Thymus (tissue), 11 donors: ENCODE measurements at regions not wholly inside any gene's neighbourhood (a gene's known extent, or its start where the extent isn't known, plus 50 kb on each side); places are given as distances from the start of the nearest gene placed in this dataset.

Source experiments
- DNase-seq, 9 donors: peaks; one replicate each; pipeline ENCODE4 v3.0.0-alpha.2; 2013; ENCODE audit warnings: low spot score in 9 of 9, low read depth in 6 of 9, missing footprints in 1 of 9
- H3K27ac ChIP-seq, 2 donors: one replicate each; pipeline ENCODE4 v1.5.1; 2013; ENCODE audit warnings: control low read depth in 1 of 2, low read depth in 1 of 2, low read length in 1 of 2, mild to moderate bottlenecking in 1 of 2, moderate library complexity in 1 of 2
- H3K27me3 ChIP-seq, 2 donors: one replicate each; pipeline ENCODE4 v1.5.1; 2013; ENCODE audit warnings: low read length in 1 of 2; ENCODE audit not compliant: control insufficient read depth in 2 of 2, insufficient read depth in 1 of 2
- H3K36me3 ChIP-seq, 2 donors: one replicate each; pipeline ENCODE4 v1.5.1; 2013; ENCODE audit warnings: low read length in 1 of 2, mild to moderate bottlenecking in 1 of 2, moderate library complexity in 1 of 2; ENCODE audit not compliant: control insufficient read depth in 2 of 2, insufficient read depth in 2 of 2
- H3K4me1 ChIP-seq, 2 donors: one replicate each; pipeline ENCODE4 v1.5.1; 2013; ENCODE audit warnings: low read length in 2 of 2; ENCODE audit not compliant: control insufficient read depth in 2 of 2, insufficient read depth in 2 of 2
- H3K4me3 ChIP-seq, 2 donors: one replicate each; pipeline ENCODE4 v1.5.1; 2013; ENCODE audit warnings: low read length in 2 of 2, control low read depth in 1 of 2, mild to moderate bottlenecking in 1 of 2
- H3K9me3 ChIP-seq, 2 donors: one replicate each; pipeline ENCODE4 v1.5.1; 2013; ENCODE audit warnings: low read length in 1 of 2, mild to moderate bottlenecking in 1 of 2; ENCODE audit not compliant: control insufficient read depth in 2 of 2, insufficient read depth in 1 of 2
- WGBS: extraction: QIAGEN DNeasy Blood & Tissue Kit; methylation state at CpG from one replicate; pipeline ENCODE4 v1.1.7; 2013; 5-methylcytosine and 5-hydroxymethylcytosine counted together
- donor health status: healthy.

DNA sequence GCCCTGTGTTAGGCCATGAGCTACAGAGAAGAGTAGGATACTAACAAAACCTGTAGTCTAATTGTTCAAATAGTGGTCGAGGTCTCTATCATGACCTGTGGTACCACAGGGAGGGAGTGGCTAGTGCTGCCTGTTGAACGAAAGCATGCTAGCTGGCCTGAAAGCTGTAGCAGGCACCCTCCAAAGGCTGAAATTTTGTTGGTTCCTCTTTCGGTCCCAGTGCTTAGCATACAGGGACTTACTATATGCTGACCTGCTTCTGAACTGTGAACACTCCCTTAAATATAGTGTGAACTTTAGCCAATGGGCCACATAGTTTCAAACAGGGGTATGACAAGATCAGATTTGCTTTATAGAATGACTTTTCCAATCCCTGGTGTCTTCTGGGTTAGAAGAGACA, 113.4 kb downstream of the PJA1 start:
- Histone ChIP-seq H3K4me1 (no peaks in the 10 kb centered on the region), H3K4me3 (no peak overlapping the region), H3K27me3 (no peaks in the 10 kb centered on the region), H3K9me3 (no peaks in the 10 kb centered on the region), H3K36me3 (no peaks in the 10 kb centered on the region), H3K27ac (no peak overlapping the region)
- 85% methylated on average over 3 of the region's 3 CpGs for WGBS
- DNase-seq, result no peak

DNA sequence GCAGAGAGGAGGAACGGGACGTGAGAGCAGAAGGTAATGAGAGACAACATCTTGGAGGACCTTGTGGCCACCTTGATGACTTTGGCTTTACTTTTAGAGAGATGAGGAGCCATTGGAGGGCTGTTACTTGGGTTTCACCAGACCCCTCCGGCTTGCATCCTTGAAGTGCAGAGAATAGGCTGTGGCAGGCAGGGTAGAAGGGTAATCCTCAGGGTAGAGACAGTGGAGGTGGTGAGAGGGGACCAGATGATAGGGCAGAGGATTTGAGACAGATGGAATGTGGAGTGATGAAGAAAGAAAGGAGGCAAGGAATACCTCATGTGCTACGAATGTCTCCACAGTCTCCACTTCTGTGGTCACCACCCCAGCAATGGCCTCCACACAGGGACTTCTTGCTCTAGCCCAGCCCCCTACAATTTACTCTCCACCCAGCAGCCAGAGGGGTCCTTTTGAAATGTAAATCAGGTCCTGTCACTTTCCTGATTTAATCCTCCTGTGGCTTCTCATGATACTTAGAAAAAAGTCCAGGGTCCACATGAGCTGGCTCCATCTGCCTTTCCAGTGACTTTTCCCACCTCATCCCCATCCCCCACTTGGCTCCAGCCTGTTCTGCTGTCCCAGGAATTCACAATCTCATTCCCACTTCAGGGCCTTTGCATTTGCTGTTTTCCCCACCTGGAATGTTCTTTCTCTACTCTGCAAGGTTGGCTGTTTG, 115.0 kb downstream of the PJA1 start:
- Histone ChIP-seq H3K9me3 (no peaks in the 10 kb centered on the region), H3K27ac (no peak overlapping the region), H3K27me3 (no peaks in the 10 kb centered on the region), H3K36me3 (no peaks in the 10 kb centered on the region), H3K4me3 (no peak overlapping the region), H3K4me1 (no peaks in the 10 kb centered on the region)
- 92% methylated on average over 4 of the region's 4 CpGs for WGBS
- DNase-seq, result no peak

- no peaks in the 10 kb centered on the region for H3K4me1 ChIP-seq
Measured at GRCh38 chrX:69046996-69047490, 118.2 kb downstream of the PJA1 start.

GRCh38 chrX:69045616-69046345, 119.5 kb downstream of the PJA1 start:
- DNase-seq, result no peak
- H3K4me1 ChIP-seq, result no peaks in the 10 kb centered on the region
- H3K27ac ChIP-seq, result no peak overlapping the region
- H3K36me3 ChIP-seq, result no peaks in the 10 kb centered on the region
- H3K9me3 ChIP-seq, result no peaks in the 10 kb centered on the region
- H3K27me3 ChIP-seq, result no peaks in the 10 kb centered on the region
- no peak overlapping the region for H3K4me3 ChIP-seq
- WGBS, result 98% methylated on average over 2 of the region's 2 CpGs

More at GRCh38 chrX:69046996-69047490, 118.2 kb downstream of the PJA1 start:
- WGBS, result 89% methylated on average over 1 of the region's 1 CpG
- no peaks in the 10 kb centered on the region for H3K27me3 ChIP-seq
- H3K4me3 ChIP-seq, result no peak overlapping the region
- H3K36me3 ChIP-seq, result no peaks in the 10 kb centered on the region
- DNase-seq, result no peak
- no peaks in the 10 kb centered on the region for H3K9me3 ChIP-seq
- no peak overlapping the region for H3K27ac ChIP-seq

GRCh38 chrX:69038816-69039215, 126.4 kb downstream of the PJA1 start:
- no peaks in the 10 kb centered on the region for H3K4me1 ChIP-seq
- H3K9me3 ChIP-seq, result no peaks in the 10 kb centered on the region
- WGBS, result 95% methylated on average over 1 of the region's 1 CpG
- no peak for DNase-seq
- H3K36me3 ChIP-seq, result no peaks in the 10 kb centered on the region
- no peak overlapping the region for H3K4me3 ChIP-seq
- H3K27me3 ChIP-seq, result no peaks in the 10 kb centered on the region
- H3K27ac ChIP-seq, result no peak overlapping the region

DNA sequence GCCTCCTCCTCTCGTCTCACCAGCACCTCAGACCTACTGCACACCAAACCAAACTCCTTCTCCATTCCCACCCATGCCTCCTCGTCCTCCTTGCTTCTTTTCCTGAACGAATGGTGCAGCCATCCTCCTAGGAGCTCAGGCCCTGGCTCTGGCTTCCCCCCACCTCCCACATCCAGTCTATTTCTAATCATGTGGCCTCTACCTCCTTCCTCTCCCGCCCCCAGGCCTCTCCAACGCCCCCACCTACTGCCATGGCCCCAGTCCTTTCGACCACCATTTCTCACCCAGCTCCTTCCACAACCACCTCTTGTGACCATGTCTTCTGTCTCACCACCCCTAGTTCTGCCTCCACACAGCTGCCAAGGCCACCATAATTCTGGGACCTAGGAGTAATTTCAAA, 127.1 kb downstream of the PJA1 start:
- 92% methylated on average over 6 of the region's 6 CpGs for WGBS
- Histone ChIP-seq H3K27ac (no peak overlapping the region), H3K36me3 (no peaks in the 10 kb centered on the region), H3K9me3 (no peaks in the 10 kb centered on the region), H3K4me3 (no peak overlapping the region), H3K4me1 (no peaks in the 10 kb centered on the region), H3K27me3 (no peaks in the 10 kb centered on the region)
- DNase-seq, result no peak

GRCh38 chrX:69037786-69038185, 127.5 kb downstream of the PJA1 start:
- no peaks in the 10 kb centered on the region for H3K36me3 ChIP-seq
- no peaks in the 10 kb centered on the region for H3K27me3 ChIP-seq
- DNase-seq, result no peak
- no peaks in the 10 kb centered on the region for H3K4me1 ChIP-seq
- H3K27ac ChIP-seq, result no peak overlapping the region
- no peak overlapping the region for H3K4me3 ChIP-seq
- H3K9me3 ChIP-seq, result no peaks in the 10 kb centered on the region
- 96% methylated on average over 3 of the region's 3 CpGs for WGBS

GRCh38 chrX:69036674-69037573, 128.3 kb downstream of the PJA1 start:
- no peaks in the 10 kb centered on the region for H3K27me3 ChIP-seq
- no peak overlapping the region for H3K4me3 ChIP-seq
- no peaks in the 10 kb centered on the region for H3K36me3 ChIP-seq
- no peaks in the 10 kb centered on the region for H3K9me3 ChIP-seq
- no peak for DNase-seq
- no peaks in the 10 kb centered on the region for H3K4me1 ChIP-seq
- WGBS, result 89% methylated on average over 14 of the region's 14 CpGs
- H3K27ac ChIP-seq, result no peak overlapping the region

DNA sequence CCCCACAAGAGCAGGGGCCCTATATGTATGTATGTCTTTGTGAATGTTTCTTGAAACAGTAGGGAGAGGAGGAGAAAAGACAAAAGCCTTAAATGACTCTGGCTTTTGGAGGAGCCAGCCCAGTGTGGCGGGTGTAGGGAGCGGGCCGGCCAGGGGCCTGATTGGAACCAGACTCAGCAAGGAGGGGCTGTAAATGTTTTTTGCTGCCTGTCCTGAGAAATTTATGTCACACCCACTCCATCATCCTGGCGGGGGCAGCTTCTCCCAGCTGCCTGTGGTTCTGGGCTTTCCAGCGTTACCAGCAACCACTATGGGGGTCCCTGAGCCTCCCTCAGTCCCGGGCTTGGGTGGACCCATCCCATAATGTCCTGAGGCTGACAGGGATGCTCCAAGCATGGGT, 130.8 kb downstream of the PJA1 start:
- no peak for DNase-seq
- 93% methylated on average over 6 of the region's 6 CpGs for WGBS
- Histone ChIP-seq H3K36me3 (no peaks in the 10 kb centered on the region), H3K4me3 (no peak overlapping the region), H3K27ac (no peak overlapping the region), H3K9me3 (no peaks in the 10 kb centered on the region), H3K4me1 (no peaks in the 10 kb centered on the region), H3K27me3 (no peaks in the 10 kb centered on the region)
